ENCODE measurements at regions not wholly inside any gene's neighbourhood (a gene's known extent, or its start where the extent isn't known, plus 50 kb on each side); places are given as distances from the start of the nearest gene placed in this dataset.

GRCh38 chr6:151679941-151680340 is 127.5 kb upstream of the ESR1 start:
- H3K4me1 Mint-ChIP-seq (ENCODE audit: low read depth), result peaks cover 10% of the 10 kb centered on the region
- POLR2A ChIA-PET, result no interaction called here

GRCh38 chr6:151680846-151681432 is 126.5 kb upstream of the ESR1 start:
- POLR2A ChIA-PET, result interaction anchor here (0.6 to 1.2 kb wide), 2 partner anchors 10 to 20 kb away, joined by 3 read pairs; no protein-coding TSS in a partner anchor
- Histone ChIP-seq H3K27ac (ENCODE audit: low read depth in 1 of 2, low read length in 2 of 2) (no peak overlapping the region), H3K4me1 (ENCODE audit: insufficient read depth, low read length) (no peaks in the 10 kb centered on the region), H3K36me3 (ENCODE audit: insufficient read depth, low read length) (no peaks in the 10 kb centered on the region), H3K4me3 (ENCODE audit: low read length) (no peak overlapping the region), H3K27me3 (ENCODE audit: control insufficient read depth in 1 of 2, insufficient read depth in 2 of 2, low read length in 2 of 2) (no peaks in the 10 kb centered on the region), H3K9me3 (ENCODE audit: control insufficient read depth in 1 of 2, insufficient read depth in 1 of 2, low read length in 2 of 2) (no peaks in the 10 kb centered on the region)
- no peak for TF ChIP-seq CTCF (IDR thresholded peaks at IDR 0.05)
- no peak overlapping the region for H3K4me3 Mint-ChIP-seq
- no peak overlapping the region for H3K27ac Mint-ChIP-seq
- no peaks in the 10 kb centered on the region for H3K9me3 Mint-ChIP-seq
- DNase-seq (no peak), ATAC-seq (ENCODE audit: poor library complexity) (no peak)
- CTCF ChIA-PET, result no interaction called here
- peaks cover 10% of the 10 kb centered on the region for H3K4me1 Mint-ChIP-seq (ENCODE audit: low read depth)
- intact Hi-C loops (cut with DNase I, micrococcal nuclease), result no loop called here
- no peaks in the 10 kb centered on the region for H3K27me3 Mint-ChIP-seq
- no peaks in the 10 kb centered on the region for H3K36me3 Mint-ChIP-seq (ENCODE audit: low read depth)

More at GRCh38 chr6:151679941-151680340, 127.5 kb upstream of the ESR1 start:
- no peak overlapping the region for H3K27ac ChIP-seq (ENCODE audit: low read depth in 1 of 2, low read length in 2 of 2)
- intact Hi-C loops (cut with DNase I, micrococcal nuclease), result loop anchor here in 1 of 2 experiments (5.0 kb wide), 1 partner anchor 672 kb away; no protein-coding TSS in a partner anchor
- no peak overlapping the region for H3K4me3 ChIP-seq (ENCODE audit: low read length)
- Mint-ChIP-seq H3K4me3 (no peak overlapping the region), H3K27me3 (no peaks in the 10 kb centered on the region), H3K36me3 (ENCODE audit: low read depth) (no peaks in the 10 kb centered on the region), H3K27ac (no peak overlapping the region), H3K9me3 (no peaks in the 10 kb centered on the region)
- H3K27me3 ChIP-seq (ENCODE audit: control insufficient read depth in 1 of 2, insufficient read depth in 2 of 2, low read length in 2 of 2), result no peaks in the 10 kb centered on the region
- CTCF ChIA-PET, result interaction anchor here (0.8 kb wide), 1 partner anchor 274 kb away, joined by 4 read pairs; no protein-coding TSS in a partner anchor
- TF ChIP-seq CTCF (IDR thresholded peaks at IDR 0.05), result no peak
- ATAC-seq (ENCODE audit: poor library complexity) (no peak), DNase-seq (no peak)
- H3K9me3 ChIP-seq (ENCODE audit: control insufficient read depth in 1 of 2, insufficient read depth in 1 of 2, low read length in 2 of 2), result no peaks in the 10 kb centered on the region
- H3K4me1 ChIP-seq (ENCODE audit: insufficient read depth, low read length), result no peaks in the 10 kb centered on the region
- no peaks in the 10 kb centered on the region for H3K36me3 ChIP-seq (ENCODE audit: insufficient read depth, low read length)

DNA sequence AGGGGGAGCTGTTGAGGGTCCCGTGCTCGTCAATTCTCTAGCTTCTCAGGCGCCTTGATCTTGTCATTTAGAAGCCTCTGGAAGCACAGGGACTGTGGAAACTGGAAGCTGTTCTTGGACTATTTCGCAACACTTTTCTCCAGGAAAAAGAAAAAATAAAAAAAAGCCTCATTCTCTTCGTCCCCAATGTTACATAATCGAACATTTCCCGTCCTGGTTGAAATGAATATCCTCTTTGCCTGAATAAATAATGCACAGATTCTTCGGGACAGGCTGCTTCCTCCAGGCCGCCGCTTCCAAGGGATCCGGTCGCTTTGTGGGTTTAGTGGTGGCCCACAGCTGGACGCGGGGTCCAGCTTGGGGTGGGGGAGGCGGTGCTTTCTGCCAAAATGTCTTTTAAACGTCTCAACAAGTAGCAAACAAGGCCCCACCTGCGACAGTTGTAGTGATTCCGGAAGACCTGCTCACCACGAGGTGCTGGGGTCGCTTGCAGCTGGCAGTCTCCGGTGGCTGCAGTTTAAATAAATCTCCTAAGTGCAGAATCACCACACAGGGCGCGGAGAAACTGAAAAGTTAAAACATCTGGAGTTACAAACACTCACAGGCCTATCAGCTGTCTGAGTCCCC is 125.9 kb upstream of the ESR1 start:
- ChIA-PET CTCF (no interaction called here), POLR2A (interaction anchor here (0.9 to 1.2 kb wide), 2 partner anchors 9 to 503 kb away, joined by 3 read pairs; no protein-coding TSS in a partner anchor)
- ATAC-seq (ENCODE audit: poor library complexity) (peak; percentile 14), DNase-seq (peak in 4 of 14 experiments; percentile 2 to 22 (median 18))
- Mint-ChIP-seq H3K4me3 (peak overlapping the region; percentile 40), H3K27me3 (no peaks in the 10 kb centered on the region), H3K27ac (peak overlapping the region; percentile 61), H3K36me3 (ENCODE audit: low read depth) (no peaks in the 10 kb centered on the region), H3K4me1 (ENCODE audit: low read depth) (peaks cover 10% of the 10 kb centered on the region), H3K9me3 (no peaks in the 10 kb centered on the region)
- intact Hi-C loops (cut with DNase I, micrococcal nuclease), result no loop called here
- TF ChIP-seq CTCF (IDR thresholded peaks at IDR 0.05), result no peak
- Histone ChIP-seq H3K27ac (ENCODE audit: low read depth in 1 of 2, low read length in 2 of 2) (no peak overlapping the region), H3K9me3 (ENCODE audit: control insufficient read depth in 1 of 2, insufficient read depth in 1 of 2, low read length in 2 of 2) (no peaks in the 10 kb centered on the region), H3K4me1 (ENCODE audit: insufficient read depth, low read length) (no peaks in the 10 kb centered on the region), H3K27me3 (ENCODE audit: control insufficient read depth in 1 of 2, insufficient read depth in 2 of 2, low read length in 2 of 2) (no peaks in the 10 kb centered on the region), H3K4me3 (ENCODE audit: low read length) (no peak overlapping the region), H3K36me3 (ENCODE audit: insufficient read depth, low read length) (no peaks in the 10 kb centered on the region)

Data from CD4-positive, alpha-beta T cell (primary cell).